ENCODE measurements at regions not wholly inside any gene's neighbourhood (a gene's known extent, or its start where the extent isn't known, plus 50 kb on each side); places are given as distances from the start of the nearest gene placed in this dataset.

DNA sequence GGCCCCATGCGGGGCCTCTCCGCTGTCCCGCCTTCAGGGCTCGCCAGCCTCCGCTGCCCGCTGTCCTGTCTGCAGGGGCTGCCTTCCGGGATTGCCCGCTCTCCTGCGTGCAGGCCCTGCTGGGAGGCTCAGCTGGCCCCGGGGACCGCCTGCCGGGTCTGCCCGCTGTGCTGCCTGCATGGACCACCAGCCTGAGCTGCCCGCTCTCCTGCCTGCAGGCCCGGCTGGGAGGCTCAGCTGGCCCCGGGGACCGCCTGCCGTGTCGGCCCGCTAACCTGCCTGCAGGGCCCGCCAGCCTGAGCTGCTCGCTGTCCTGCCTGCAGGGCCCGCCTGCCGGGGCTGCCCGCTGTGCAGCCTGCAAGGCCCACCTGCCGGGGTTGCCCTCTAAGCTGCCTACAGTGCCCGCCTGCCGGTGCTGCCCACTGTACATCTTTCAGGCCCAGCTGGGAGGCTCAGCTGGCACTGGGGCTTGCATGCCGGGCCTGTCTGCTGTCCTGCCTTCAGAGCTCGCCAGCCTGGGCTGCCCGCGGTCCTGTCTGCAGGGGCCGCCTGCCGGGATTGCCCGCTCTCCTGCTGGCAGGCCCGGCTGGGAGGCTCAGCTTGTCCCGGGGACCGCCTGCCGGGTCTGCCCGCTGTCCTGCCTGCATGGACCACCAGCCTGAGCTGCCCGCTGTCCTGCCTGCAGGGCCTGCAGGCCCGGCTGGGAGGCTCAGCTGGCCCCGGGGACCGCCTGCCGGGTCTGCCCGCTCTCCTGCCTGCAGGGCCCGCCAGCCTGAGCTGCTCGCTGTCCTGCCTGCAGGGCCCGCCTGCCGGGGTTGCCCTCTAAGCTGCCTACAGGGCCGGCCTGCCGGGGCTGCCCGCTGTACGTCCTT is 165.1 kb downstream of the GLRX3 start:
- no peak overlapping the region for H3K4me2 ChIP-seq (ENCODE audit: low read depth, low read length)
- H2AFZ ChIP-seq (replicated peaks; ENCODE audit: low read length, poor library complexity), result no peak overlapping the region
- no peaks in the 10 kb centered on the region for H3K27me3 ChIP-seq (ENCODE audit: control insufficient read depth, insufficient read depth, low read length)
- ATAC-seq (ENCODE audit: low read depth) (peak; percentile 62), DNase-seq (no peak)
- no peak overlapping the region for H2BK5ac ChIP-seq (ENCODE audit: low read depth, low read length, poor library complexity, severe bottlenecking)
- TF ChIP-seq RFX5 (IDR thresholded peaks at IDR 0.05; ENCODE audit: low read depth, low read length) (no peak), BHLHE40 (IDR thresholded peaks at IDR 0.05; ENCODE audit: low read depth, low read length) (no peak), SMC3 (IDR thresholded peaks at IDR 0.05; ENCODE audit: low read depth, low read length) (no peak), MAZ (IDR thresholded peaks at IDR 0.05; ENCODE audit: borderline replicate concordance, low read depth, low read length) (no peak), MXI1 (IDR thresholded peaks at IDR 0.05; ENCODE audit: borderline replicate concordance, low read depth, low read length) (no peak), FOS (IDR thresholded peaks at IDR 0.05; ENCODE audit: low read depth, low read length) (no peak), NFE2L2 (IDR thresholded peaks at IDR 0.05; ENCODE audit: low read depth, low read length) (no peak), RAD21 (IDR thresholded peaks at IDR 0.05; ENCODE audit: low read length) (no peak)
- TF ChIP-seq, protein P1, sequence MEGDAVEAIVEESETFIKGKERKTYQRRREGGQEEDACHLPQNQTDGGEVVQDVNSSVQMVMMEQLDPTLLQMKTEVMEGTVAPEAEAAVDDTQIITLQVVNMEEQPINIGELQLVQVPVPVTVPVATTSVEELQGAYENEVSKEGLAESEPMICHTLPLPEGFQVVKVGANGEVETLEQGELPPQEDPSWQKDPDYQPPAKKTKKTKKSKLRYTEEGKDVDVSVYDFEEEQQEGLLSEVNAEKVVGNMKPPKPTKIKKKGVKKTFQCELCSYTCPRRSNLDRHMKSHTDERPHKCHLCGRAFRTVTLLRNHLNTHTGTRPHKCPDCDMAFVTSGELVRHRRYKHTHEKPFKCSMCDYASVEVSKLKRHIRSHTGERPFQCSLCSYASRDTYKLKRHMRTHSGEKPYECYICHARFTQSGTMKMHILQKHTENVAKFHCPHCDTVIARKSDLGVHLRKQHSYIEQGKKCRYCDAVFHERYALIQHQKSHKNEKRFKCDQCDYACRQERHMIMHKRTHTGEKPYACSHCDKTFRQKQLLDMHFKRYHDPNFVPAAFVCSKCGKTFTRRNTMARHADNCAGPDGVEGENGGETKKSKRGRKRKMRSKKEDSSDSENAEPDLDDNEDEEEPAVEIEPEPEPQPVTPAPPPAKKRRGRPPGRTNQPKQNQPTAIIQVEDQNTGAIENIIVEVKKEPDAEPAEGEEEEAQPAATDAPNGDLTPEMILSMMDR (conservative IDR thresholded peaks at IDR 0.05; ENCODE audit: low read depth, low read length), result no peak
- TF ChIP-seq, protein P2, sequence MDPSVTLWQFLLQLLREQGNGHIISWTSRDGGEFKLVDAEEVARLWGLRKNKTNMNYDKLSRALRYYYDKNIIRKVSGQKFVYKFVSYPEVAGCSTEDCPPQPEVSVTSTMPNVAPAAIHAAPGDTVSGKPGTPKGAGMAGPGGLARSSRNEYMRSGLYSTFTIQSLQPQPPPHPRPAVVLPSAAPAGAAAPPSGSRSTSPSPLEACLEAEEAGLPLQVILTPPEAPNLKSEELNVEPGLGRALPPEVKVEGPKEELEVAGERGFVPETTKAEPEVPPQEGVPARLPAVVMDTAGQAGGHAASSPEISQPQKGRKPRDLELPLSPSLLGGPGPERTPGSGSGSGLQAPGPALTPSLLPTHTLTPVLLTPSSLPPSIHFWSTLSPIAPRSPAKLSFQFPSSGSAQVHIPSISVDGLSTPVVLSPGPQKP (IDR thresholded peaks at IDR 0.05; ENCODE audit: borderline replicate concordance, low read depth, low read length), result no peak
- no peak overlapping the region for H2BK20ac ChIP-seq (ENCODE audit: low read depth, low read length)
- H4K20me1 ChIP-seq (ENCODE audit: insufficient read depth, low read length), result no peaks in the 10 kb centered on the region
- no peak overlapping the region for H3K27ac ChIP-seq (ENCODE audit: insufficient read depth, low read length)
- in situ Hi-C loops (cut with MboI; ENCODE audit: low sequenced_read_pairs), result no loop called here
- no peak overlapping the region for H4K5ac ChIP-seq (ENCODE audit: low read depth, low read length)
- 39% methylated on average over 34 of the region's 54 CpGs; no CpG with 5 or more reads in 1 of the 2 experiments for WGBS, 2 experiments (ENCODE audit: extremely low coverage in 2 of 2, insufficient read length in 1 of 2)
- H2AK9ac ChIP-seq (replicated peaks; ENCODE audit: low read depth, low read length, poor library complexity), result no peak overlapping the region
- ChIA-PET POLR2A (ENCODE audit: unreplicated experiment) (no interaction called here), CTCF (no interaction called here)
- no peak overlapping the region for H3K18ac ChIP-seq (ENCODE audit: low read depth, low read length)
- no peak overlapping the region for H4K91ac ChIP-seq (ENCODE audit: insufficient read depth, low read depth, low read length)
- no peaks in the 10 kb centered on the region for H3K4me1 ChIP-seq (ENCODE audit: control insufficient read depth, insufficient read depth, low read length)
- peaks cover 18% of the 10 kb centered on the region for H3K9me3 ChIP-seq (ENCODE audit: control insufficient read depth, insufficient read depth, low read length)
- H2AK5ac ChIP-seq (ENCODE audit: low read depth, low read length), result no peak overlapping the region
- intact Hi-C loops (cut with micrococcal nuclease), result no loop called here
- no peaks in the 10 kb centered on the region for H3K79me1 ChIP-seq (ENCODE audit: low read depth in 1 of 2, low read length in 2 of 2)
- H4K8ac ChIP-seq (ENCODE audit: low read depth in 2 of 2, low read length in 2 of 2), result no peak overlapping the region
- peak overlapping the region; percentile 26; the same call in 1 of the 2 replicates for H3K4me3 ChIP-seq (ENCODE audit: insufficient read depth, low read depth, low read length)
- no peak overlapping the region for H2BK15ac ChIP-seq (ENCODE audit: low read depth, low read length)
- no peak overlapping the region for H2BK120ac ChIP-seq (ENCODE audit: low read depth, low read length)
- H3K14ac ChIP-seq (replicated peaks; ENCODE audit: low read depth, low read length), result no peak overlapping the region
- no peak overlapping the region for H3K23ac ChIP-seq (ENCODE audit: low read depth, low read length)
- no peaks in the 10 kb centered on the region for H3K36me3 ChIP-seq (ENCODE audit: control insufficient read depth, insufficient read depth, low read length)
- no peak overlapping the region for H3K9ac ChIP-seq (ENCODE audit: low read depth, low read length)
- dilution Hi-C loops (cut with HindIII; ENCODE audit: low sequenced_read_pairs, unreplicated experiment), result no loop called here
- H3K4ac ChIP-seq (ENCODE audit: low read depth, low read length), result no peak overlapping the region
- no peak overlapping the region for H3K56ac ChIP-seq (ENCODE audit: extremely low read depth, insufficient read depth, low read length)
- no TSS peak for BruUV-seq (replicated peaks)
- H3K9me1 ChIP-seq (ENCODE audit: insufficient read depth, low read length), result no peaks in the 10 kb centered on the region
